Activated naive CD4-positive, alpha-beta T cell treated with anti-CD3 and anti-CD28 coated beads, Interleukin-2, amount 50 U/mL, for 16 hours (primary cell): ENCODE measurements at regions not wholly inside any gene's neighbourhood (a gene's known extent, or its start where the extent isn't known, plus 50 kb on each side); places are given as distances from the start of the nearest gene placed in this dataset.

Experiments
- DNase-seq: peaks from one replicate; pipeline ENCODE4 v3.0.0-alpha.2; 2020

DNA sequence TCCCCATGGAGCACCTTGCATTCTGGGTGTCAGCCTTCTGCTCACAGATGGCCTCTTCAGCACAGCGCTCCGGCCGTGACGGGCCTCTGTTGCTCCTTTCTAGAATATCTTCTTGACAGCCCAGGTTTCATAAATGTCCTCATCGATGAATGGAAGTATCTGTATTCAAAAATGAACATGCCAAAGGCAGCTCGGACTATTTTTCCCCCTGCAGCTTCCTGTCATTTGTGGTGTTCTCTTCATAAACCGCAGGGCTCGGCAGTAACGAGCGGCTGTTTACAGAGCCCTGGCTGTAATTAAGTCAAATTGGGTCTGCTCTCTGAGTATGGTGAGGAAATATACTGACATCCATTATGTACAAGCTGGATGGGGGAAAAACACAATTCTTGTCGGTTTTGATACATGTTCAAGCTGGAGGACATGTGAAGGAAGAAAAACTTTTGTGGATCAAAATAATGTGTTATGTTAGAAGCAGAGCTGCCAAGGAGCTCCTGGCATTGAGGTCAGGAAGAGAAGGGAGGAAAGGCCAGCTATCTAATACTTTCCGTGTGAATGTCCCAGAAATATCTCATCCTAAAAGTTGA, 154.1 kb upstream of the CD180 start:
- DNase-seq = no peak

DNA sequence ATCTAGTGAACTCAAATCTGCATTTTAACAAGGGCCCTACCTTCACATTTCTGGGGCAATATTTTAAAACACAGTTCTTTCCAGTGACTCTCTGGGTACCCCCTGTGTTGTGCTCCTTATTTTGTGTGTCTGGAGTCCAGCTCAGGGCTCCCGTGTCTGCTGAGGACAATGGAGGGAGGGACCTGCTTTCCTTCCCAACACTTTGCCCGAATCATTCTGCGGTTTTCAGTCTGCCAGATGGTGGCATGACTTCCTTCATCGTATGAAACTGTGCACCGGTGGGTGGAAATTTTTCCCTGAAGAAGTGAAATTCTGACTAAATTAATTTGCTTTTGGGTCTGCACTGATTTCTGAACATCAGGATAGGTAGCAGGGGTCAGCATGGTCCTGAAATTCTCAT, 153.6 kb upstream of the CD180 start:
- DNase-seq = no peak

DNA sequence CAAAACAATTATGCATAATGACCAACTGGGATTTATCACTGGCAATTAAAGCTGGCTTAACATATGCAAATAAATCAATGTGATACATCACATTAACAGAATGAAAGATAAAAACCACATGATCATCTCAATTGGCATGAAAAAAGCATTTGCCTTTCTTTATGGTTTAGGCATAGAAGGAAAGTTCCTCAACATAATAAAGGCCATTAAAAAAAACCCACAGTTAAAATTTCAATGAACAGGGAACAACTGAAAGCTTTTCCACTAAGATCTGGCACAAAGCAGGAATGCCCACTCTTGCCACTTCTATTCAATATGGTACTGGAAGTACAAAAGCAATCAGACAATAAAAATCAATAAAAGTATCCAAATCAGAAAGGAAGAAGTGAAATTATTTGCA, 151.2 kb upstream of the CD180 start:
- DNase-seq = no peak

DNA sequence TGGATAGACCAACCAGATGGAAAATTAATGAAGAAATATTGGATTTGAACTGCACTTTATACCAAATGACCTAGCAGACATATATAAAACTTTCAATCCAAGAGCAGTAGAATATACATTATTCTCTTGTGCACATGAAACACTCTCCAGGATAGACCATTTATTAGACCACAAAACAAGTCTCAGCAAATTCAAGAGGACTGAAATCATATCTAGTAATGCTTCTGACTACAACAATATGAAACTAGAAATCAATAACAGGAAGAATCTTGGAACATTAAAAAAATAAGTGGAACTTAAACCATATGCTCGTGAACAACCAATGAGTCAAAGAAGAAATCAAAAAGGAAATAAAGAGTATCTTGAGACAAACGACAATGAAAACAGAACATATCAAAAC, 150.0 kb upstream of the CD180 start:
- DNase-seq = no peak

DNA sequence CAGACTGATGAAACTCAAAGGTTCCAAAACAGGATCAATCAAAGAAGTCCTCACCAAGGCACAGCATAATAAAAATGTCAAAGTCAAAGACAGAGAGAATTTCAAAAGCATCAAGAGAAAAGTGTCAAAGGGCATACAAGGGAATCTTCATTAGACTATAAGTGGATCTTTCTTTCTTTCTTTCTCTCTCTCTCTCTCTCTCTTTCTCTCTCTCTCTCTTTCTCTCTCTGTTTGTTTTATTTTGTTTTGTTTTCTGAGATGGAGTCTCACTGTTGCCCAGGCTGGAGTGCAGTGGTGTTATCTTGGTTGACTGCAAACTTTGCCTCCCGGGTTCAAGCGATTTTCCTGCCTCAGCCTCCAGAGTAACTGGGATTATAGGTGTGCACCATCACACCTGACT, 148.3 kb upstream of the CD180 start:
- DNase-seq = no peak

DNA sequence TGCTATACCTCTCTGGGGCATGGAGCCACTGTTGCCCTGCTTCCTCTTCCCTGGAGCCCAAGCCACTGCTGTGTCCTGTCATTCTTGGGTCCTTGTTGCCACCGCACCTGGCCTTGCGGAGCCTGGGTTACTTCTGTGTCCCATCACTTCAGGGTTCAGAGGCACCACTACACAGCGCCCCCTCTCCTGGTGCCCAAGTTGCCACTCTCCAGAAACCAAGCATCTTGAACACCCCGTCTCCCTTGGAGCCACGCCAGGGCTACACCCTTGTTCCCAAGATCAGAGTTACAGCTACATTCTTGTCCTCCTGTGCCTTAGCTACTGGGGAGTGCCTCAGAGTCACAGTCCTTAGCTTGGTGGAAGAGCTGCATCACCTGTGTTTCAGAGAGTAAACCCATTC, 147.2 kb upstream of the CD180 start:
- DNase-seq = no peak

DNA sequence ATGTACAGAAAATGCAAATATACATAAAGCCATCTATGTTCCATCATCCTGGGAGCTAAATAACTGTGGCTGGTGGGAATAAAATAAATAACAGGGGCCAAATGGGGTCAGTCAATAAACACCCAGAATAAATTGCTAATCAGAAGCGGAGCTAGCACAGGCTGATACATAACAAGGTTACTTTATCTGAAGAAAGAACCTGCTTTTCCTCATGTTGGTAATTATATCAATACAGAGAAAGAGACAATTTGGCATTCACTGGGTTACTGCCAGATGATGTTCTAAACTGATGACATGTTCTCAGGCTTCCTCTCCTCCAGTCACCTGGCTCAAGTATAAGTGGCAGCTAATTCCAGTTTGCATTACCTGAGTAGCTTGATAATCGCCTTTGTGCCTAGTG, 144.9 kb upstream of the CD180 start:
- no peak for DNase-seq

DNA sequence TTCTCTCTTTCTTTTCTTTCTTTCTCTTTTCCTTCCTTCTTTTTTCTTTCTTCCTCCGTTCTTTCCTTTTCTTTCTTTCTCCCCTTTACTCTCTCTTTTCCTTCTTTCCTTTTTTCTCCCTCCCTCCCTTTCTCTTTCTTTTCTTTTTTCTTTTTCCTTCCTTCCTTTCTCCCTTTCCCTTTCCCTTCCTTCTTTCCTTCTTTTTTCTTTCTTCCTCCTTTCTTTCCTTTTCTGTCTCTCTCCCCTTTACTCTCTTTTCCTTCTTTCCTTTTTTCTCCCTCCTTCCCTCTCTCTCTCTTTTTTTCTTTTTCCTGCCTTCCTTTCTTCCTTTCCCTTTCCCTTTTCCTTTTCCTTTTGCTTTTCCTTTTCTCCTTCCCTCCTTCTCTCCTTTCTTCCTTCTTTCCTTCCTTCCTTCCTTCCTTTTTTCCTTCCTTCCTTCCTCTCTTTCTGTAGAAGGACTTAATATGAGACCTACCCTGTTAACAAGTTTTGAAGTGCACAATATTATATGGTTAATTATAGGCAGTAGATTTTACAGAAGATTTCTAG, 142.7 kb upstream of the CD180 start:
- DNase-seq = no peak

DNA sequence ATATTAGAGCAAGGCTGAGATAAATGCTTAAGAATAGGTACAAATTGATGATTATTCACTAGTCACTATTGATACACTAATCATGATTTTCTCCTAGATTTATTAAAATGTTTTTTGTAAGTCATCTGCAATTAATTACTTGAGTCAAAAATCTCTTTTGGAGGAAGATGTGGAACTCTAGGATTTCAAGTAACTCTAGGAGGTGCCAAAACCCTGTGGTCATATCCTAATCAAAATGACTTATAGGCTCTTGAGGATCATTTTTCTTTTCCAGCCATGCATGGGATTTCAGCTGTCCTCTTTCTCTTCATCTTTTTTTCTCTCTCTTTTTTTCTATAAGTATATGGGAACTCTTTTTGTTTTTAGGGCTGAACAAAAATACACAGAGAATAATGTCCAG, 141.8 kb upstream of the CD180 start:
- no peak for DNase-seq

DNA sequence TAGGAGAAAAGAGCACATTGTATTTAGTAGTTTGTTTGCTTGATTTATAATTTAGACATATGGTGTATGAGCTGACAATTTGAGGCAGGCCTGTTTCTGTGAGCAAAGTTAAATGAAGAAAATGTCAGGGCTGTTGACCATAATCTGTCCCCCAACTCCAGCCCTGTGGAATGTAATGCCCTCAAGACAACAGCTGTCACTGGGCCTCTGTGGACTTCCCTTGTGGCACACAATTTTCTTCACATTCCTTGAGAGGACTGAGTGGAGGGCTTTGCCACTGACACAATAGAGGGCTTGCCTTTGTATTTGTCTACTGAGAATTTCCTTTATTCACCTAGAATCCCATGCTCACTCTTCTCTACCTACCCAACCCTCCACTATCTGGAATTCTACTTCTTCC, 141.2 kb upstream of the CD180 start:
- no peak for DNase-seq

DNA sequence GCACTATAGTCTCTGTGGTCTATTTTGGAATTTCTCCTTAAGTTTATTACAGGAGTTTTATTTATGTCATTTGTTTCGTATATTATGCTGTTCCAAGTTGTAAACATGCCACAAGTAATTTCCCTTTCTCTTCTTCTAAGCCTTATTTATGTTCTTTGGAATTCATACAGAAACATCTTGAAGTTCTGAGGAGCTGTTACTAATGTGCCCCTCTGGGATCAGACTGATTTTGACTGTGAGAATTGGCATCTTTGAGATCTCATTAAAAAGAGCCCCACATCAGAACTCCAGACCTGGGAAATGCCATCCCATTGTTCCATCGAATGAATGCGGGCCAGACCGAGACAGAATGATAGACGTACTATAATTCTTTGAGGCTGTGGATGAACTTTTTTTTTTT, 138.8 kb upstream of the CD180 start:
- DNase-seq = no peak

DNA sequence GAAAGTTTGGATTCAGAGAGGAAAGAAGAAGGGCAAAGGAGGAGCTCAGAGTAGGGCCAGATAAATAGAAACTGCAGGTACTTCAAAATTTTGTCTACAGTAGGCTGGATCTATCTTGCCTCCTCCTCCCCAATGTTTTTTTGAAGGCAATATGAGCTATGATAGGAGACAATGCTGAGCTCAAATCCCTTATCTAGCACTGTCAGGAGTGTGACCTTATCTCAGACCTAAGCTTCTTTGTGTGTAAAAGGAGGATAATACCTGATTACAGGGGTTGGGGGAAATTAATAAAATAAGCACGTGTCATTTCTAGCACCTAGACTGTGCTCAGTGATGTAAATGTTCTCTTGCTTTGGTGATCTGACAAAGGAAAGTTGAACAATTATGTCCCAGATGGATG, 137.8 kb upstream of the CD180 start:
- DNase-seq = no peak

DNA sequence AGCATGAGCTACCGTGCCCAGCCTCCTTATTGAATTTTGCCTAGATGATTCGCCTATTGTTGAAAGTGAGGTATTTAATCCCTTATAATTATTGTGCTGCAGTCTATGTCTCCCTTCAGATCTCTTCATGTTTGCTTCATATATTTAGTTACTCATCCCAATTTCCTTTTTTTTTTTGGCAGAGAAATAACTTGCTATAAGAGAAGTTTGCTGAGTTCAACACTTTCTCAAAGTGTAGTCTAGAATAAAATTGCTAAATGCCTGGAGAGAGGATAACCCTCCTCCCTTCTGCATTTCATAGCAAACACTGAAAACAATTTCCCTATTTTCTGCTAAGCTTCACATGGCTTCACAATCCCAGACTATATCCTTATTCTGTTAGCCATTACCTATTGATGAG, 136.6 kb upstream of the CD180 start:
- no peak for DNase-seq

DNA sequence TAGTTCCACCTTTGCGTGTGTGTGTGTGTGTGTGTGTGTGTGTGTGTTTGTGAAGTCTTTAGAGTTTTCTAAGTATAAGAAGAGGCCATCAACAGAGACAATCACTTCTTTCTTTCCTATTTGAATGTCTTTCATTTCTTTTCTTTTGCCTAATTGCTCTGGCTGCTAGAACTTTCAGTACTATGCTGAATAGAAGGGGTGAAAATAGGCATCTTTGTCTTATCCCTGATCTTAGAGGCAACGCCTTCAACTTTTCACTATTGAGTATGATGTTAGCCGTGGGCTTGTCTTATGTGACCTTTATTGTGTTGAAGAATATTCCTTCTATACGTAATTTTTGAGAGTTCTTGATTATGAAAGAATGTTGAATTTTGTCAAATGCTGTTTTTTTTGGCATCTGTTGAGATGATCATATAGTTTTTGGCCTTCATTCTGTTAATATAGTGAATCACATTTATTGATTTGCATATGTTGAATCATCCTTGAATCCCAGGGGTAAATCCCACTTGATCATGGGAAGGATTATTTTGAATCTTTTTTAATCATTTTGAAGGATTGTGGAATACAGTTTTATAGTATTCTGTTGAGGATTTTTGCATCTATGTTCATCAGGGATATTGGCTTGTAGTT, 134.8 kb upstream of the CD180 start:
- no peak for DNase-seq

DNA sequence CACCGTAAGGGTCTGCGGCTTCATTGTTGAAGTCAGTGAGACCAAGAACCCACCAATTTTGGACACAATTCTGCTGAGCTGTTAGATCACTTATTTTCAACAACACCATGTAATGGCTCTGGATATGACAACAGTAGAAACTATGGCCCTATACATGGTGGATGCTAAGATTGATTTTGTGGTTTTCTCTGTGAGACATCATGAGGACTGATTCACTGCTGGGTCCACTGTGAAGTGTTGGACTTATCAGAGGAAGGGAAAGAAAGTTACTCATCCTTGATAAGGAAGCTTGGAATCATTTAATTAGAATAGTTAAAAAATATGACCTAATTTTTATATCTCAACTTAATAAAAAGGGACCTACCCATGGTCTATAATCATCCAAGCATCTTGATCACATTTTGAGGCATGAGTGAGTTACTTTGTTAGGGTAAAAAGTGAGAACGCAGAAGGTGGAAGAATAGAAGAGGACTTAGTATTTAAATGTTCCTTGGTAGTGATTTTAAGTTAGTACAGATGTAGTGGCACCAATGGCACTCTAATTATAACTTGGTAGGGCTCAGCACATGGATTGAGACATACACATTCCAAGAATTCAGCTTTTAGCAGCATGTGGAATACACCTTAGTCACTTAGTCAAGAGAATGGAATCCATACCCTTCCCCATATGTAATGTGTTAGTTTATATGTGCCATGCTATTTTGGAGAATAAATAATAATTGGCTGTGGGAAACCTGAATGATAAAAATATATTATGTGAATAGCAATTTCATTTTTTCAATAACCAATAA, 123.5 kb upstream of the CD180 start:
- no peak for DNase-seq

DNA sequence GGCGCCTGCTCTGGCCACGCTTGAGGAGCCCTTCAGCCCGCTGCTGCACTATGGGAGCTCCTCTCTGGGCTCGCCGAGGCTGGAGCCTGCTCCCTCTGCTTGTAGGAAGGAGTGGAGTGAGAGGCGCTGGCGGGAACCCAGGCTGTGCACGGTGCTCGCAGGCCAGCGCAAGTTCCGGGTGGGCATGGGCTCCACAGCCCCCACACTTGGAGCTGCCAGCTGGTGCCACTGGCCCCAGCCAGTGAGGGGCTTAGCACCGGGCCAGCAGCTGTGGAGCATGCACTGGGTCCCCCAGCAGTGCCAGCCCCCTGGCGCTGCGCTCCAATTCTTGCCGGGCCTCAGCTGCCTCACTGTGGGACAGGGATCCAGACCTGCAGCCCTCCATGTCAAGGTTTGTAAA, 122.1 kb upstream of the CD180 start:
- no peak for DNase-seq

DNA sequence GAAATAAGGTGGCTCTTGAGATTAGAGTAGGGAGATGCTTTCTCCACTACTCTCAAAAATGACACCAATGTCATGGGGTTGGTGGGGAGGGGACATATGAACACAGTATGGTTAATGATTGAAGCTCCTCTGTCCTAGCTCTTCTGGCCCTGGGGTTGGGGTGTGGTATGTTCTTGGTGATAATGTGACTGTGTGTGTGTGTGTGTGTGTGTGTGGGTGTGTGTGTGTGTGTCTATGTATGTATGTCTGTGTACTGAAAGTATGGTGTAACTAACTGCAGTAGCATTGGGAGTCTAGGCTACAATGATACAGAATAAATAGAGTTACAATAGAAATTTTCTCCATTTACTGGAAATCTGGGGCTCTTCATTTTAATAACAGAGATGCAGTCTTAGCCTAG, 121.0 kb upstream of the CD180 start:
- DNase-seq = no peak

DNA sequence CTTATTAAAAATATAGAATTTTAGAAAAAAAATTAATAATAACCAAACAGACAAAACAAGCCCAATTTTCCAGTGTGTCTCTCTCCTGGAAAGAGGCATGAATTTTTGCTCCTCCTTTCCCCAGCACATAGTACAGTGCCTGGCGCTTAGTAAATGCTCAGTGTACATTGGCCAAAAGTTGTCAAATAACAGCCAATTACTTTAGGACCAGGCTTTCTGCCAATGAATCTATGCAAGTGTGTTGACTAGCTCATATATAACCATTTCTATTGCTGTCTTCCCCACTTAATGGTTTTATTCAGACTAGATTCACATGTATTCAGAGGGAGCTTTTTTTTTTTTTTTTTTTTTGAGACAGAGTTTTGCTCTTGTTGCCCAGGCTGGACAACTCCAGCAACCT, 120.1 kb upstream of the CD180 start:
- DNase-seq = no peak

DNA sequence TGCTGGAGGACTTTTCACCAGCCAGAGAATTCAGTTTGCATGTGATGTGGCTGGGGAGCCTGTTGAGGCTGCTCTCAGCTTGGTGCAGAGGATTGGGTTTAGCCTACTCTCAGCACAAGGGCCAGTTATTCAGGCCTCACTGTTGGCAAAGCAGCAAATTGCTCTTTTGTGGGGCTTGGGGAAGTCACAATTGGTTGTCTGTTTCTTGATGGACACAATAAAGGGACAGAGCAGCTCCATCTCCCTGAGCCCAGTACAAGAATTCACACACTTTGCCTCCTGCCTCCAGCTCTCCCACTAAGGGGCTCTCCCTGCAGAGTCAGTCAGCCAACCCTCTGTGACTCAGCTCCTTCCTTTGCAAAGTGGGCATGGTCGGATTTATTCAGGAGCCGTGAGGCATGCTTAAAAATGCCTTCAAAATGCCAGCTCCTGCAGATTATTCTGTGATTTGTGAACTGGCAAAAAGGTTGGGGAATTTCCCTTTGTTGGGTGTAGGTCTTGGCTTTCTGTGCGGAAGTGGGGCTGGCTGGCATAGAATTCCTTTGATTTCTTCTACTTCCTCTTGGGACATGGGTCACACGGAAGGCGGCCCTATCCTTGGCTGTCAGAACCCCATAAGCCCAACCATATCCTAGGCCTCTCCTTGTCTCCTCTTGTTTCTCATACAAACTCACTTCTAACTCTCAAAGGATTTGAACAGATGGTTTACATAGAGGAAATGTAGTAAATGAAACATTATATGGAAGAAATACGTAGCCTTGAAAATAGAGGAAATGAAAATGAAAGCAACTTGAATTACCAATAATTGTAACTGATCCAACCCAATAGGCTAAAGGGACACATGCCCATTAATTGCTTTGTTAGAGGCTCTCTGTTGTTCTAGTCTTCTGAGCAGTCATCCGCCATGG, 118.7 kb upstream of the CD180 start:
- DNase-seq = no peak

DNA sequence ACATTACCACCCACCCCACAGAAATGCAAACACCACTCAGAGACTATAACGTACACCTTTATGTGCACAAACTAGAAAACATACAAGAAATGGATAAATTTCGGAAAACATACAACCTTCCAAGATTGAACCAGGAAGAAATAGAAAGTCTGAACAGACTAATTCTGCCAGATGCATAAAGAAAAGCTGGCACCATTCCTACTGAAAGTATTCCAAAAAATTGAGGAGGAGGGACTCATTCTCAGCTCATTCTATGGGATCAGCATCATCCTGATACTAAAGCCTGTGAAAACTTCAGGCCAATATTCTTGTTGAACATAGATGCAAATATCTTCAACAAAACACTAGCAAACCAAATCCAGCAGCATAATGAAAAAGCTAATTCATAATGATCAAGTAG, 115.1 kb upstream of the CD180 start:
- no peak for DNase-seq

DNA sequence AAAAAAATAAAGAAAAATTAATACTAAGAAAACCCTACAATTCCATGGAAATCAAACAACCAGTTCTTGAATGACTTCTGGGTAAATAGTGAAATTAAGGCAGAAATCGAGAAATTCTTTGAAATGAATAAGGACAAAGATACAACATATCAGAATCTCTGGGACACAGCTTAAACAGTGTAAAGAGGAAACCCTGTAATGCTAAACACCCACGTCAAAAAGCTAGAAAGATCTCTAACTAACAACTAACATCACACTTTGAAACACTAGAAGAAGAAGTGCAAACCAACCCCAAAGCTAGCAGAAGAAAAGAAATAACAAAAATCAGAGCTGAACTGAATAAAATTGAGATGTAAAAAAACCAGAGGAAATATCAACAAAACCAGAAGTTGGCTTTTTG, 114.6 kb upstream of the CD180 start:
- no peak for DNase-seq

DNA sequence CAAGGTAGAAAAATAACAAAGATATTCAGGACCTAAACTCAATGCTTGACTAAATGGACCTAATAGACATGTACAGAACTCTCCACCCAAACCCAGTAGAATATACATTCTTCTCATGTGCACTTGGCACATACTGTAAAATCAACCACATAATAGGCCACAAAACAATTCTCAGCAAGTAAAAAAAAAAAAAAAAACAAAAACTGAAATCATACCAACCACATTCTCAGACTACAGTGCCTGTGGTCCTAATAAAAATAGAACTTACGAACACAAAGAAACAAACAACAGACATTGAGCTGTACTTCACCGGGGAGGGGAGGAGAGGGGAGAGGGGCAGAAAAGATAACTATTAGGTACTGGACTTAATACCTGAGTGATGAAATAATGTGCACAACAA, 114.1 kb upstream of the CD180 start:
- DNase-seq = no peak

DNA sequence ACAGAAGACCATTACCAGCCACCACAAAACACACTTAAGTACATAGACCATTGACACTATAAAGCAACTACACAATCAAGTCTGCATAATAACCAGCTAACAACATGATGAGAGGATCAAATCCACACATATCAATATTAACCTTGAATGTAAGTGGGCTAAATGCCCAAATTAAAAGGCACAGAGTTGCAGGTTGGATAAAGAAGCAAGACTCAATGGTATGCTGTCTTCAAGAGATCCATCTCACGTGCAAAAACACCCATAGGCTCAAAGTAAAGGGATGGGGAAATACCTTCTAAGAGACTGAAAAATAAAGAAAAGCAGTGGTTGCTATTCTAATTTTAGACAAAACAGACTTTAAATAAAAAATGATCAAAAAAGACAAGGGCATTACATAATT, 113.6 kb upstream of the CD180 start:
- no peak for DNase-seq
